ENCODE measurements at regions not wholly inside any gene's neighbourhood (a gene's known extent, or its start where the extent isn't known, plus 50 kb on each side); places are given as distances from the start of the nearest gene placed in this dataset.

DNA sequence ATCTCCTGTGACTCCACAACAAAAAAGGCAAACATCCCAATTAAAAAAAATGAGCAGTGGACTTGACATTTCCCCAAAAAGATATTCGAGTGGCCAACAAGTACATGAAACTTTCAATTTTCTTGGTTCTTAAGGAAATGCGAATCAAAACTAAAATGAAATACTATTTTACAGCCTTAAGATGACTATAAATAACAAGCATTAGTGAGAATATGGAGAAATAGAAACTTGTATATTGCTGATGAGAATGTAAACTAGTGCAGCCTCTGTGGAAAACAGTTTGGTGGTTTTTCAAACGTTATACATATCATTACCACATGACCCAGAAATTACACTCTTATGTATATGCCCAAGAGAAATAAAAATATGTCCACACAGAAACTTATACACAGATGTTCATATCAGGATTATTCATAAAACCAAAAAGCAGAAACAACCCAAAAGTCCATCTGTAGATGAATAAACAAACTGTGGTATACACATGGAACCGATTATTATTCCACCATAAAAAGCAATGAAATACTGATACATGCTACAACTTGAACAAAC, 153.2 kb upstream of the GPR149 start:
- WGBS, 2 donors, result 47 to 51% methylated on average over 4 of the region's 4 CpGs
- H3K27ac ChIP-seq, result no peak overlapping the region
- no peaks in the 10 kb centered on the region for H3K36me3 ChIP-seq
- no peaks in the 10 kb centered on the region for H3K4me1 ChIP-seq
- H3K4me3 ChIP-seq, result no peak overlapping the region
- TF ChIP-seq POLR2A (IDR thresholded peaks at IDR 0.05), result no peak
- H3K27me3 ChIP-seq, result no peaks in the 10 kb centered on the region
- H3K9me3 ChIP-seq, result no peaks in the 10 kb centered on the region
- DNase-seq (ENCODE audit: low spot score in 2 of 2), result no peak

DNA sequence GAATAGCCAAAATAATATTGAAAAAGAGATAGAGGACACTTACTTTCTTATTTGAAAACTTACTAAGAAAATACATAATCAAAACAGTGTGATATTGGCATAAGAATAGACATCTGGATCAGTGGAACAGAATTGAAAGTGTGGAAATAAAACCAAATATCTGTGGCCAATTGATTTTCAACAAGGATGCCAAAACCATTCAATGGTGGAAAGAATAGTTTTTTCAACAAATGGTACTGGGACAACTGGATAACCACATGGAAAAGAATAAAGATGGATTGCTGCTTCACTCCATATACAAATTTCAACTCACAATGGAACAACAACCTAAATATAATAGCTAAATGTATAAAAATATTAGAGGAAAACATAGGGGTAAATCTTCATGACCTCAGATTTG, 152.5 kb upstream of the GPR149 start:
- no peaks in the 10 kb centered on the region for H3K36me3 ChIP-seq
- no peak for DNase-seq (ENCODE audit: low spot score in 2 of 2)
- no peaks in the 10 kb centered on the region for H3K9me3 ChIP-seq
- TF ChIP-seq, protein P1, sequence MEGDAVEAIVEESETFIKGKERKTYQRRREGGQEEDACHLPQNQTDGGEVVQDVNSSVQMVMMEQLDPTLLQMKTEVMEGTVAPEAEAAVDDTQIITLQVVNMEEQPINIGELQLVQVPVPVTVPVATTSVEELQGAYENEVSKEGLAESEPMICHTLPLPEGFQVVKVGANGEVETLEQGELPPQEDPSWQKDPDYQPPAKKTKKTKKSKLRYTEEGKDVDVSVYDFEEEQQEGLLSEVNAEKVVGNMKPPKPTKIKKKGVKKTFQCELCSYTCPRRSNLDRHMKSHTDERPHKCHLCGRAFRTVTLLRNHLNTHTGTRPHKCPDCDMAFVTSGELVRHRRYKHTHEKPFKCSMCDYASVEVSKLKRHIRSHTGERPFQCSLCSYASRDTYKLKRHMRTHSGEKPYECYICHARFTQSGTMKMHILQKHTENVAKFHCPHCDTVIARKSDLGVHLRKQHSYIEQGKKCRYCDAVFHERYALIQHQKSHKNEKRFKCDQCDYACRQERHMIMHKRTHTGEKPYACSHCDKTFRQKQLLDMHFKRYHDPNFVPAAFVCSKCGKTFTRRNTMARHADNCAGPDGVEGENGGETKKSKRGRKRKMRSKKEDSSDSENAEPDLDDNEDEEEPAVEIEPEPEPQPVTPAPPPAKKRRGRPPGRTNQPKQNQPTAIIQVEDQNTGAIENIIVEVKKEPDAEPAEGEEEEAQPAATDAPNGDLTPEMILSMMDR (IDR thresholded peaks at IDR 0.05), result no peak
- TF ChIP-seq POLR2A (IDR thresholded peaks at IDR 0.05), result no peak
- no peak for TF ChIP-seq EP300 (IDR thresholded peaks at IDR 0.05)
- no peak overlapping the region for H3K27ac ChIP-seq
- H3K27me3 ChIP-seq, result no peaks in the 10 kb centered on the region
- H3K4me3 ChIP-seq, result no peak overlapping the region
- H3K4me1 ChIP-seq, result no peaks in the 10 kb centered on the region

DNA sequence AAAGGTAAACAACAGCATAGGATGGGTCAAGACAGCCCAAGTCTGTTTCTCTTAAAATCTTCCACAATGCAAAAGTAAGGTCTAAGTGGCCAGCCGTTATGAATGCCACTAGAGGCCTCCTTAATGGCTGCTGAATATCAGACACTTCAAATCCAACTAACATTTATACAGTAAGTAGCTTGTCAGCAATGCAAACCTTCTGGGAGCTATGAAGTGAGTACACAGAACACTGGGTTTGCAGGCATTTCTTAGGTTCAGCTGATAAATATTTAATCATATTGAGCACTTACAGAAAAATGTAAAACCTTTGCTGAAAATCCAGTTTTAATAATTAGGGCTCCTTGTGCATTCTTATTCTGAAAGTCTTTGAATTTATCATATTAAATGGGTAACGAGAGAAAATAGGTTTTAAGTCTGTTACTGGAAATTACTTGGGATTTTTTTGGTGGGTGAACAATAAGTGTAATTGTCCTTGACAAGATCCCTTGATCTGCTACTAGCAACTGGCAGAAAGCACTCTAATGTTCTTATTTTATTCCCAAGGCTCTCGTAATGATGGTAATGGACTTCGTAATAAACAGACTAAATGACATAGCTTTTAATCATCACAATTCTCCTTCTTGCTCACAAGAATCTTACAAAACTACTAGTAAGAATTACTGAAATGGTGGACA, 141.7 kb upstream of the GPR149 start:
- no peak for DNase-seq (ENCODE audit: low spot score in 2 of 2)
- H3K27me3 ChIP-seq, result no peaks in the 10 kb centered on the region
- 25 to 31% methylated on average over 4 of the region's 4 CpGs for WGBS, 2 donors
- no peaks in the 10 kb centered on the region for H3K4me1 ChIP-seq
- H3K9me3 ChIP-seq, result peaks cover 0 to 11% (median 0%) of the 10 kb centered on the region in 4 donors
- TF ChIP-seq, protein P1 (IDR thresholded peaks at IDR 0.05), result no peak
- TF ChIP-seq POLR2A (IDR thresholded peaks at IDR 0.05) (no peak), EP300 (IDR thresholded peaks at IDR 0.05) (no peak)
- H3K4me3 ChIP-seq, result no peak overlapping the region
- H3K27ac ChIP-seq, result no peak overlapping the region
- H3K36me3 ChIP-seq, result no peaks in the 10 kb centered on the region

DNA sequence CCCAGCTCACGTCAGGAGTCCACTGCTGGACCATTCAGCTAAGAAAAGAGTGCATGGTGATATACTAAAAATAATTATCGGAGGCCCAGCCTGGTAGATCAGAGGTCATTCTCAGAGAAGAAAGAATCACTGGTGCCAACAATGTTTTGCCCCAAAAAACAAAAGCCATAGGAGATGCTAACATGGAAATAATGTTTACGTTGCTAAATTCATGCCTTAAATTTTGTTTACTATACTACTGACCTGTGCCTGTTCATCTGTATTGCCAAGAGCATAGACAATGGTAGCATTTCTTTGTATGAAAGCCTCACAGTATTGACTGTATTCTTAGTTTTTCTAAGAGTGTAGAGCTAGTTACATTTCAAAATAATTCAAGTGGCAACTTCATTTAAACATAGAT, 138.1 kb upstream of the GPR149 start:
- no peaks in the 10 kb centered on the region for H3K4me1 ChIP-seq
- no peaks in the 10 kb centered on the region for H3K9me3 ChIP-seq
- 60 to 70% methylated on average over 3 of the region's 3 CpGs for WGBS, 2 donors
- no peak overlapping the region for H3K27ac ChIP-seq
- no peak overlapping the region for H3K4me3 ChIP-seq
- TF ChIP-seq, protein P1 (IDR thresholded peaks at IDR 0.05), result no peak
- TF ChIP-seq EP300 (IDR thresholded peaks at IDR 0.05) (no peak), POLR2A (IDR thresholded peaks at IDR 0.05) (no peak)
- DNase-seq (ENCODE audit: low spot score in 2 of 2), result no peak
- no peaks in the 10 kb centered on the region for H3K27me3 ChIP-seq
- H3K36me3 ChIP-seq, result no peaks in the 10 kb centered on the region

DNA sequence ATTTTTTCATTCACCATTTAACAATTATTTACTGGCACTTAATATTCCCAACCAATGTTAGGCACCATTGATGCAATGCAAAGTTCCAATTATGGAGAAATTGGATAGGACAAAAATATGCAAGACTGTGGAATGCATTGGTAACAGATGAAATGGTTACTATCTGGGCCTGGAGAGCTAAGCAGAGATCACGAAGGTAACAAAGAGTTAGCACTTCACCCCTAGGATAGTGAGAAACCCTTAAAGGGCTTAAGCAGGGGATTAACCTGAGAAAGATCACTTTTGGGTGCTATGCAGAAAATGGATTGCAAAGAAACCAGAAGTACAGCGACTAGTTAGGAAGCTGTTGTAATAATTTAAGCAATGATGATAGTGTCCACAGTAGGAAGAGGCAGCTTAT, 129.6 kb upstream of the GPR149 start:
- TF ChIP-seq POLR2A (IDR thresholded peaks at IDR 0.05) (no peak), EP300 (IDR thresholded peaks at IDR 0.05) (no peak)
- TF ChIP-seq, protein P1 (IDR thresholded peaks at IDR 0.05), result no peak
- 86 to 90% methylated on average over 2 of the region's 2 CpGs for WGBS, 2 donors

More for the DNA sequence above, 129.6 kb upstream of the GPR149 start:
- H3K36me3 ChIP-seq, result no peaks in the 10 kb centered on the region
- no peak overlapping the region for H3K4me3 ChIP-seq
- no peak for DNase-seq (ENCODE audit: low spot score in 2 of 2)
- H3K9me3 ChIP-seq, result no peaks in the 10 kb centered on the region
- no peaks in the 10 kb centered on the region for H3K4me1 ChIP-seq
- H3K27me3 ChIP-seq, result no peaks in the 10 kb centered on the region
- no peak overlapping the region for H3K27ac ChIP-seq
